SK-N-SH (cell line): ENCODE measurements at regions not wholly inside any gene's neighbourhood (a gene's known extent, or its start where the extent isn't known, plus 50 kb on each side); places are given as distances from the start of the nearest gene placed in this dataset.

Experiments used
- CTCF ChIA-PET: fragments of 300-600, 350-600 bp; formaldehyde crosslinking; extraction: SDS; loops from one replicate; lab custom pipeline; 2021; lab: Yijun Ruan, JAX
- POLR2A ChIA-PET: fragments of 350-600 bp; sonication (Branson Sonifier 250); formaldehyde crosslinking; extraction: SDS; loops from one replicate; lab custom pipeline; 2020; ENCODE audit warnings: antibody characterized with exemption, inconsistent platforms; lab: Yijun Ruan, JAX
- DNase-seq: peaks from one replicate; pipeline ENCODE4 v3.0.0; 2012
- H2AFZ ChIP-seq: fragments of 200-600 bp; sonication (generic); 2 replicates; pipeline ENCODE4 v1.8.1; 2016; ENCODE audit warnings: antibody characterized with exemption, mild to moderate bottlenecking, low read depth
- H3F3A ChIP-seq: fragments of 200-600 bp; sonication (generic); replicated peaks from 2 replicates; pipeline ENCODE3; 2016; ENCODE audit warnings: antibody characterized with exemption, mild to moderate bottlenecking; ENCODE audit not compliant: insufficient read depth
- H3K27ac ChIP-seq, 2 experiments: fragments of 200-500 bp in 1 of 2; fragments of 200-600 bp in 1 of 2; sonication (Bioruptor generic) in 1 of 2; sonication (generic), shearing (Covaris generic) in 1 of 2; 2 replicates each; pipeline versions ENCODE4 v1.5.1 to v1.6.1; 2014 to 2016; ENCODE audit warnings: low read depth in 2 of 2, inconsistent platforms in 1 of 2, low read length in 1 of 2, mild to moderate bottlenecking in 1 of 2, mixed read lengths in 1 of 2
- H3K27me3 ChIP-seq: fragments of 200-600 bp; sonication (generic), shearing (Covaris generic); 2 replicates; pipeline ENCODE4 v1.6.1; 2016; ENCODE audit warnings: mixed run types; ENCODE audit not compliant: insufficient read depth
- H3K36me3 ChIP-seq, 2 experiments: fragments of 200-500 bp in 1 of 2; fragments of 200-600 bp in 1 of 2; sonication (Bioruptor generic) in 1 of 2; sonication (generic) in 1 of 2; replicated peaks in 1 of 2; 2 replicates each; pipeline versions ENCODE3 to v1.5.1; 2014 to 2016; ENCODE audit warnings: low read length in 1 of 2, mild to moderate bottlenecking in 1 of 2; ENCODE audit not compliant: insufficient read depth in 2 of 2, control insufficient read depth in 1 of 2
- H3K4me1 ChIP-seq, 2 experiments: fragments of 200-500 bp in 1 of 2; fragments of 200-600 bp in 1 of 2; sonication (Bioruptor generic) in 1 of 2; sonication (generic), shearing (Covaris generic) in 1 of 2; 2 replicates each; pipeline versions ENCODE4 v1.5.1 to v1.6.1; 2014 to 2016; ENCODE audit warnings: low read depth in 1 of 2, low read length in 1 of 2, mixed run types in 1 of 2; ENCODE audit not compliant: insufficient read depth in 2 of 2, control insufficient read depth in 1 of 2
- H3K4me2 ChIP-seq: fragments of 200-600 bp; sonication (generic), shearing (Covaris generic); 2 replicates; pipeline ENCODE4 v1.6.1; 2017; ENCODE audit warnings: mixed run types
- H3K4me3 ChIP-seq, 2 experiments: fragments of 200-500 bp in 1 of 2; fragments of 200-600 bp in 1 of 2; sonication (Bioruptor generic) in 1 of 2; sonication (generic), shearing (Covaris generic) in 1 of 2; 2 replicates each; pipeline versions ENCODE4 v1.5.1 to v1.8.1; 2014 to 2016; ENCODE audit warnings: low read depth in 2 of 2, inconsistent platforms in 1 of 2, low read length in 1 of 2, mild to moderate bottlenecking in 1 of 2, mixed read lengths in 1 of 2, moderate library complexity in 1 of 2
- H3K79me2 ChIP-seq: fragments of 200-600 bp; sonication (generic); 2 replicates; pipeline ENCODE4 v1.8.1; 2017; ENCODE audit warnings: mild to moderate bottlenecking; ENCODE audit not compliant: insufficient read depth
- H3K9ac ChIP-seq: fragments of 200-600 bp; sonication (generic); 2 replicates; pipeline ENCODE4 v1.6.1; 2017; ENCODE audit warnings: mixed run types
- H3K9me2 ChIP-seq: fragments of 200-600 bp; sonication (generic); 2 replicates; pipeline ENCODE4 v1.6.1; 2017; ENCODE audit warnings: mixed run types
- H3K9me3 ChIP-seq: fragments of 200-600 bp; sonication (generic); 2 replicates; pipeline ENCODE4 v1.6.1; 2017; ENCODE audit warnings: mixed run types, mild to moderate bottlenecking, moderate library complexity
- H4K20me1 ChIP-seq: fragments of 200-600 bp; sonication (generic); 2 replicates; pipeline ENCODE4 v1.6.1; 2017; ENCODE audit warnings: mild to moderate bottlenecking, mixed run types; ENCODE audit not compliant: insufficient read depth
- CHD2 ChIP-seq: fragments of 150-350 bp; IDR thresholded peaks from 2 replicates; pipeline ENCODE4 v1.6.1; 2018; ENCODE audit warnings: low read length; ENCODE audit not compliant: partially characterized antibody
- CTCF ChIP-seq: fragments of 200-600 bp; sonication (generic); IDR thresholded peaks from 2 replicates; pipeline ENCODE4 v1.6.1; 2017; ENCODE audit warnings: antibody characterized with exemption, mild to moderate bottlenecking, moderate library complexity
- ELF1 ChIP-seq: IDR thresholded peaks from 2 replicates; pipeline ENCODE4 v1.4.0; 2012
- EZH2phosphoT487 ChIP-seq: fragments of 200-600 bp; sonication (generic); IDR thresholded peaks from 2 replicates; pipeline ENCODE4 v1.6.1; 2017; ENCODE audit warnings: low read depth, mixed run types, mild to moderate bottlenecking, antibody characterized with exemption, moderate library complexity, borderline replicate concordance
- FOSL2 ChIP-seq: IDR thresholded peaks from 2 replicates; pipeline ENCODE4 v1.4.0; 2012; ENCODE audit warnings: low read depth, mild to moderate bottlenecking, moderate library complexity, borderline replicate concordance
- GABPA ChIP-seq: IDR thresholded peaks from 2 replicates; pipeline ENCODE4 v1.4.0; 2012; ENCODE audit warnings: low read depth, mild to moderate bottlenecking
- GATA2 ChIP-seq: sonication (generic); formaldehyde crosslinking; IDR thresholded peaks from 2 replicates; pipeline ENCODE4 v1.5.0; 2020; ENCODE audit warnings: mild to moderate bottlenecking, missing genetic modification reagents
- IRF3 ChIP-seq: fragments of 150-350 bp; IDR thresholded peaks from 2 replicates; pipeline ENCODE4 v1.6.1; 2016; ENCODE audit warnings: mild to moderate bottlenecking, low read depth, low read length
- MAX ChIP-seq: IDR thresholded peaks from 2 replicates; pipeline ENCODE4 v1.4.0; 2012; ENCODE audit warnings: low read depth
- MEF2A ChIP-seq: IDR thresholded peaks from 2 replicates; pipeline ENCODE4 v1.4.0; 2012; ENCODE audit warnings: low read depth, borderline replicate concordance
- NRF1 ChIP-seq: IDR thresholded peaks from 2 replicates; pipeline ENCODE4 v1.6.1; 2012; ENCODE audit warnings: low read depth, mild to moderate bottlenecking, low read length
- PBX3 ChIP-seq: IDR thresholded peaks from 2 replicates; pipeline ENCODE4; 2012
- RCOR1 ChIP-seq: fragments of 150-350 bp; IDR thresholded peaks from 2 replicates; pipeline ENCODE4 v1.6.1; 2017; ENCODE audit warnings: antibody characterized with exemption, low read length
- RFX5 ChIP-seq: IDR thresholded peaks from 2 replicates; pipeline ENCODE4 v1.6.1; 2012; ENCODE audit warnings: mild to moderate bottlenecking, improper control_type of control experiment, low read length
- RXRA ChIP-seq: IDR thresholded peaks from 2 replicates; pipeline ENCODE4 v1.4.0; 2012; ENCODE audit warnings: low read depth, mild to moderate bottlenecking, borderline replicate concordance
- SMC3 ChIP-seq: IDR thresholded peaks from 2 replicates; pipeline ENCODE4 v1.6.1; 2012; ENCODE audit warnings: low read depth, low read length, improper control_type of control experiment
- TAF1 ChIP-seq: IDR thresholded peaks from 2 replicates; pipeline ENCODE4 v1.6.1; 2012; ENCODE audit warnings: low read depth, mild to moderate bottlenecking, low read length, moderate library complexity, borderline replicate concordance
- TEAD4 ChIP-seq: IDR thresholded peaks from 2 replicates; pipeline ENCODE4 v1.4.0; 2012; ENCODE audit warnings: mild to moderate bottlenecking, borderline replicate concordance; ENCODE audit not compliant: insufficient read depth
- YY1 ChIP-seq: IDR thresholded peaks from 2 replicates; pipeline ENCODE4 v1.4.0; 2012; ENCODE audit warnings: low read depth, mild to moderate bottlenecking
- WGBS: methylation state at CpG from one replicate; pipeline ENCODE4 v1.1.6; 2017; ENCODE audit warnings: low lambda C conversion rate; 5-methylcytosine and 5-hydroxymethylcytosine counted together

GRCh38 chr5:158637039-158637438 lies 462.7 kb downstream of the EBF1 start:
- 39% methylated on average over 1 of the region's 1 CpG for WGBS
- Histone ChIP-seq H3F3A (no peaks in the 10 kb centered on the region), H3K4me2 (no peak overlapping the region), H4K20me1 (no peaks in the 10 kb centered on the region), H3K27me3 (no peaks in the 10 kb centered on the region), H3K9me2 (no peaks in the 10 kb centered on the region), H3K9ac (no peak overlapping the region), H3K27ac (no peak overlapping the region), H3K36me3 (no peaks in the 10 kb centered on the region), H3K9me3 (no peaks in the 10 kb centered on the region), H3K79me2 (no peaks in the 10 kb centered on the region), H2AFZ (no peak overlapping the region), H3K4me1 (no peaks in the 10 kb centered on the region; a peak in 2 of 4 replicates), H3K4me3 (no peak overlapping the region)
- no peak for DNase-seq
- CTCF ChIA-PET = interaction anchor here (0.8 to 1.3 kb wide), 5 partner anchors 10 to 496 kb away, joined by 3 read pairs; no protein-coding TSS in a partner anchor
- POLR2A ChIA-PET = no interaction called here
- no peak for TF ChIP-seq RFX5
- TF ChIP-seq ELF1 = no peak
- no peak for TF ChIP-seq TEAD4
- no peak for TF ChIP-seq CTCF
- no peak for TF ChIP-seq SMC3
- no peak for TF ChIP-seq MAX
- TF ChIP-seq MEF2A = no peak
- TF ChIP-seq TAF1 = no peak
- no peak for TF ChIP-seq RXRA
- no peak for TF ChIP-seq FOSL2
- no peak for TF ChIP-seq PBX3
- no peak for TF ChIP-seq GABPA
- TF ChIP-seq CHD2 = no peak
- no peak for TF ChIP-seq GATA2
- TF ChIP-seq YY1 = no peak
- no peak for TF ChIP-seq IRF3
- TF ChIP-seq RCOR1 = no peak
- TF ChIP-seq EZH2phosphoT487 = no peak
- TF ChIP-seq NRF1 = no peak
